ENCODE measurements at regions not wholly inside any gene's neighbourhood (a gene's known extent, or its start where the extent isn't known, plus 50 kb on each side); places are given as distances from the start of the nearest gene placed in this dataset.

GRCh38 chr6:80403365-80403764 lies 296.9 kb downstream of the BCKDHB start:
- TF ChIP-seq CTCF (IDR thresholded peaks at IDR 0.05; ENCODE audit: low read depth, low read length, poor library complexity, severe bottlenecking) = no peak
- TF ChIP-seq EZH2phosphoT487 (IDR thresholded peaks at IDR 0.05; ENCODE audit: borderline replicate concordance, low read length) = no peak

Measured in DOHH2 (cell line).